Pancreas (tissue), 10 donors: ENCODE measurements at regions not wholly inside any gene's neighbourhood (a gene's known extent, or its start where the extent isn't known, plus 50 kb on each side); places are given as distances from the start of the nearest gene placed in this dataset.

Experiments used
- ATAC-seq, 4 donors: fragments of 200-7000 bp; cut with Tn5 transposase; one replicate each; pipeline versions ENCODE4 v1.8.0 to v1.9.1; 2020; ENCODE audit warnings: mild to moderate bottlenecking in 4 of 4, moderate library complexity in 4 of 4
- DNase-seq, 6 donors: peaks; one replicate each; pipeline ENCODE4 v3.0.0-alpha.2; 2020
- FAIRE-seq: peaks from 2 replicates; lab custom pipeline; 2012; peaks lifted over from hg19 to GRCh38; lab: Jason Lieb, UNC
- H3K27ac ChIP-seq, 4 donors: fragments of 200-600 bp; sonication (generic); 1 replicate in 3 of 4; 2 replicates in 1 of 4; pipeline versions ENCODE4 v1.5.0 to v1.8.0; 2020
- H3K27me3 ChIP-seq, 4 donors: fragments of 200-600 bp; one replicate each; pipeline ENCODE4 v1.8.0; 2021
- H3K36me3 ChIP-seq, 3 donors: fragments of 200-600 bp; sonication (generic) in 1 of 3; one replicate each; pipeline versions ENCODE4 v1.5.0 to v1.8.0; 2020 to 2021
- H3K4me1 ChIP-seq, 3 donors: fragments of 200-600 bp; one replicate each; pipeline ENCODE4 v1.8.0; 2021
- H3K4me3 ChIP-seq, 4 donors: fragments of 200-600 bp; sonication (generic) in 2 of 4; one replicate each; pipeline versions ENCODE4 v1.5.0 to v1.8.0; 2020 to 2021
- H3K9me3 ChIP-seq, 4 donors: fragments of 200-600 bp; one replicate each; pipeline ENCODE4 v1.8.0; 2021
- WGBS, 2 donors: extraction: QIAGEN DNeasy Blood & Tissue Kit; methylation state at CpG; one replicate each; pipeline ENCODE4 v1.1.7; 2013; 5-methylcytosine and 5-hydroxymethylcytosine counted together
- intact Hi-C, 3 donors: fragments of 100-400 bp; cut with DNase I; formaldehyde crosslinking; loops; one replicate each; pipeline versions ENCODE4 v1.11.1 to v1.14.2; 2022
- TF ChIP-seq, protein P1 (sequence below), 4 donors: fragments of 200-600 bp; sonication (generic) in 3 of 4; IDR thresholded peaks; one replicate each; pipeline versions ENCODE4 v1.5.0 to v1.8.0; 2021; ENCODE audit warnings: antibody characterized with exemption in 4 of 4
- donor health status: healthy with polysubstance abuse.
- donor health status: DM: no; HTN: no; CAD: no; lungs with moderate emphysema.
- donor health status: DM: no; HTN: no; CAD: no.
- donor health status: control.
- donor health status: control.
- donor health status: Bipolar disorder and iron deficiency.
- donor health status: DM: yes; HTN: yes; CAD: no.
- donor health status: DM: no; HTN: no; CAD: no.
- donor health status: DM: no; HTN: no; CAD: no.
- donor health status: DM: yes; HTN: yes; CAD: no.

GRCh38 chr1:57747818-57748217 is 324.0 kb upstream of the DAB1 start:
- WGBS, 2 donors: 91 to 95% methylated on average over 1 of the region's 1 CpG
- ATAC-seq (no peak), FAIRE-seq (no peak), DNase-seq (no peak)
- no peak overlapping the region for H3K4me3 ChIP-seq
- H3K36me3 ChIP-seq: no peaks in the 10 kb centered on the region
- H3K9me3 ChIP-seq: no peaks in the 10 kb centered on the region
- TF ChIP-seq, protein P1, sequence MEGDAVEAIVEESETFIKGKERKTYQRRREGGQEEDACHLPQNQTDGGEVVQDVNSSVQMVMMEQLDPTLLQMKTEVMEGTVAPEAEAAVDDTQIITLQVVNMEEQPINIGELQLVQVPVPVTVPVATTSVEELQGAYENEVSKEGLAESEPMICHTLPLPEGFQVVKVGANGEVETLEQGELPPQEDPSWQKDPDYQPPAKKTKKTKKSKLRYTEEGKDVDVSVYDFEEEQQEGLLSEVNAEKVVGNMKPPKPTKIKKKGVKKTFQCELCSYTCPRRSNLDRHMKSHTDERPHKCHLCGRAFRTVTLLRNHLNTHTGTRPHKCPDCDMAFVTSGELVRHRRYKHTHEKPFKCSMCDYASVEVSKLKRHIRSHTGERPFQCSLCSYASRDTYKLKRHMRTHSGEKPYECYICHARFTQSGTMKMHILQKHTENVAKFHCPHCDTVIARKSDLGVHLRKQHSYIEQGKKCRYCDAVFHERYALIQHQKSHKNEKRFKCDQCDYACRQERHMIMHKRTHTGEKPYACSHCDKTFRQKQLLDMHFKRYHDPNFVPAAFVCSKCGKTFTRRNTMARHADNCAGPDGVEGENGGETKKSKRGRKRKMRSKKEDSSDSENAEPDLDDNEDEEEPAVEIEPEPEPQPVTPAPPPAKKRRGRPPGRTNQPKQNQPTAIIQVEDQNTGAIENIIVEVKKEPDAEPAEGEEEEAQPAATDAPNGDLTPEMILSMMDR (IDR thresholded peaks at IDR 0.05): no peak
- no peaks in the 10 kb centered on the region for H3K4me1 ChIP-seq
- H3K27me3 ChIP-seq: no peaks in the 10 kb centered on the region
- no peak overlapping the region for H3K27ac ChIP-seq
- intact Hi-C loops: no loop called here

GRCh38 chr1:57741521-57741920 is 317.7 kb upstream of the DAB1 start:
- no peak for DNase-seq
- H3K4me3 ChIP-seq: no peak overlapping the region
- no peak for FAIRE-seq
- TF ChIP-seq, protein P1 (IDR thresholded peaks at IDR 0.05): no peak
- ATAC-seq: no peak
- no peaks in the 10 kb centered on the region for H3K4me1 ChIP-seq
- no peaks in the 10 kb centered on the region for H3K27me3 ChIP-seq
- H3K36me3 ChIP-seq: no peaks in the 10 kb centered on the region
- H3K27ac ChIP-seq: no peak overlapping the region
- intact Hi-C loops: no loop called here
- H3K9me3 ChIP-seq: no peaks in the 10 kb centered on the region
- WGBS, 2 donors: 52 to 72% methylated on average over 4 of the region's 4 CpGs

- Histone ChIP-seq H3K36me3 (no peaks in the 10 kb centered on the region), H3K9me3 (no peaks in the 10 kb centered on the region), H3K4me3 (no peak overlapping the region), H3K27ac (no peak overlapping the region), H3K27me3 (no peaks in the 10 kb centered on the region), H3K4me1 (no peaks in the 10 kb centered on the region)
- TF ChIP-seq, protein P1 (IDR thresholded peaks at IDR 0.05): no peak
- FAIRE-seq (no peak), DNase-seq (no peak), ATAC-seq (no peak)
- intact Hi-C loops: no loop called here
- WGBS, 2 donors: 61 to 85% methylated on average over 6 of the region's 6 CpGs
Observed at GRCh38 chr1:57736940-57737339, 313.1 kb upstream of the DAB1 start.

GRCh38 chr1:57729181-57729580 is 305.3 kb upstream of the DAB1 start:
- Histone ChIP-seq H3K27me3 (no peaks in the 10 kb centered on the region), H3K9me3 (no peaks in the 10 kb centered on the region), H3K27ac (no peak overlapping the region), H3K36me3 (no peaks in the 10 kb centered on the region), H3K4me1 (no peaks in the 10 kb centered on the region), H3K4me3 (no peak overlapping the region)
- intact Hi-C loops: no loop called here
- DNase-seq (no peak), ATAC-seq (no peak), FAIRE-seq (no peak)
- TF ChIP-seq, protein P1 (IDR thresholded peaks at IDR 0.05): no peak
- 76 to 95% methylated on average over 7 of the region's 7 CpGs for WGBS, 2 donors

DNA sequence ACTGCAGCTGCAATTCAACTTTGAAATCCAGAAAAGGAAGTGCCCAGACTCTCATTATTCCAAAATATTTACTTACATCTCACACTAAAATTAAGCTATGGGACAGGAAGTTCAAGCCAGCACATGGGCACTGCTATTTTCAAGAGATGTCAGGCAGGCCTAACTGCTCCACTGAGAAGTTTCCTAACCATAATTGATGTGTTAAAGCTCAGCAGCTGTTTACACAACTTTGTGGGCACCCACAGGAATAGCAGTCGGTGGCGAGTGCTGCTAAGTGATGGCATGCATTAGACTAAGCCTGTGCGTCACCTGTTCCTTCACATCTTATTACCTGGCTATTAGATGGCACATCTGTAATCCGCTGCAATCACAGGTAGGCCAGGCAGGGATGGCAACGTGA is 303.3 kb upstream of the DAB1 start:
- no peak for FAIRE-seq
- no peaks in the 10 kb centered on the region for H3K27me3 ChIP-seq

More for the DNA sequence above, 303.3 kb upstream of the DAB1 start:
- ATAC-seq (no peak), DNase-seq (no peak)
- no peak overlapping the region for H3K27ac ChIP-seq
- no peaks in the 10 kb centered on the region for H3K9me3 ChIP-seq
- H3K4me1 ChIP-seq: no peaks in the 10 kb centered on the region
- H3K36me3 ChIP-seq: no peaks in the 10 kb centered on the region
- no peak overlapping the region for H3K4me3 ChIP-seq
- intact Hi-C loops: no loop called here
- TF ChIP-seq, protein P1 (IDR thresholded peaks at IDR 0.05): no peak
- WGBS, 2 donors: 53 to 57% methylated on average over 5 of the region's 5 CpGs
